IMR-90 (cell line): ENCODE measurements at regions not wholly inside any gene's neighbourhood (a gene's known extent, or its start where the extent isn't known, plus 50 kb on each side); places are given as distances from the start of the nearest gene placed in this dataset.

Source experiments
- ATAC-seq: fragments of 200-7000 bp; cut with Tn5 transposase; 2 replicates; pipeline ENCODE4 v1.9.1; 2020; ENCODE audit warnings: low read depth, mild to moderate bottlenecking, moderate library complexity
- BruUV-seq: library from RNA; stranded (reverse); fragments of 400-500 nt; replicated peaks from 2 replicates; lab custom pipeline; 2021; lab: Mats Ljungman, UMichigan
- CTCF ChIA-PET: fragments of 300-600 bp; formaldehyde crosslinking; extraction: SDS; loops from one replicate; lab custom pipeline; 2021; ENCODE audit warnings: antibody characterized with exemption; lab: Yijun Ruan, JAX
- POLR2A ChIA-PET: fragments of 300-600 bp; sonication (Branson Sonifier 250); formaldehyde crosslinking; loops from one replicate; lab custom pipeline; 2022; ENCODE audit warnings: antibody characterized with exemption; ENCODE audit not compliant: unreplicated experiment; lab: Charles Lee
- DNase-seq: peaks from one replicate; pipeline ENCODE4 v3.0.0; 2013
- H2AFZ ChIP-seq: replicated peaks from 2 replicates; pipeline ENCODE3; 2013; ENCODE audit warnings: low read length, mild to moderate bottlenecking; ENCODE audit not compliant: poor library complexity
- H2AK5ac ChIP-seq: 2 replicates; pipeline ENCODE4 v1.6.1; 2013; ENCODE audit warnings: low read depth, low read length, inconsistent platforms
- H2AK9ac ChIP-seq: replicated peaks from 2 replicates; pipeline ENCODE3; 2013; ENCODE audit warnings: mild to moderate bottlenecking, low read depth, low read length, moderate library complexity; ENCODE audit not compliant: poor library complexity
- H2BK120ac ChIP-seq: 2 replicates; pipeline ENCODE4 v1.6.1; 2013; ENCODE audit warnings: low read depth, low read length, inconsistent platforms
- H2BK15ac ChIP-seq: 3 replicates; pipeline ENCODE4 v1.6.1; 2013; ENCODE audit warnings: low read depth, low read length, inconsistent platforms
- H2BK20ac ChIP-seq: 2 replicates; pipeline ENCODE4 v1.6.1; 2013; ENCODE audit warnings: low read depth, mild to moderate bottlenecking, inconsistent platforms, low read length, moderate library complexity
- H2BK5ac ChIP-seq: 2 replicates; pipeline ENCODE4 v1.6.1; 2013; ENCODE audit warnings: mild to moderate bottlenecking, low read depth, low read length, inconsistent platforms; ENCODE audit not compliant: poor library complexity, severe bottlenecking
- H3K14ac ChIP-seq: replicated peaks from 2 replicates; pipeline ENCODE4 v1.6.1; 2013; ENCODE audit warnings: low read depth, low read length, inconsistent platforms
- H3K18ac ChIP-seq: 2 replicates; pipeline ENCODE4 v1.6.1; 2013; ENCODE audit warnings: low read depth, low read length, control low read depth
- H3K23ac ChIP-seq: 2 replicates; pipeline ENCODE4 v1.6.1; 2013; ENCODE audit warnings: low read depth, low read length, inconsistent platforms
- H3K27ac ChIP-seq: 2 replicates; pipeline ENCODE4 v1.5.1; 2013; ENCODE audit warnings: mild to moderate bottlenecking, control low read depth, low read length; ENCODE audit not compliant: insufficient read depth
- H3K27me3 ChIP-seq: 2 replicates; pipeline ENCODE4 v1.6.1; 2013; ENCODE audit warnings: low read length; ENCODE audit not compliant: control insufficient read depth, insufficient read depth
- H3K36me3 ChIP-seq: 2 replicates; pipeline ENCODE4 v1.6.1; 2013; ENCODE audit warnings: low read length, mixed read lengths; ENCODE audit not compliant: control insufficient read depth, insufficient read depth
- H3K4ac ChIP-seq: 2 replicates; pipeline ENCODE4 v1.6.1; 2013; ENCODE audit warnings: low read depth, low read length, inconsistent platforms
- H3K4me1 ChIP-seq: 2 replicates; pipeline ENCODE4 v1.6.1; 2013; ENCODE audit warnings: low read length, mixed read lengths; ENCODE audit not compliant: control insufficient read depth, insufficient read depth
- H3K4me2 ChIP-seq: 2 replicates; pipeline ENCODE4 v1.6.1; 2013; ENCODE audit warnings: low read depth, mild to moderate bottlenecking, control low read depth, low read length, moderate library complexity
- H3K4me3 ChIP-seq: 2 replicates; pipeline ENCODE4 v1.5.1; 2013; ENCODE audit warnings: low read depth, mild to moderate bottlenecking, control low read depth, low read length, moderate library complexity; ENCODE audit not compliant: insufficient read depth
- H3K56ac ChIP-seq: 2 replicates; pipeline ENCODE4 v1.6.1; 2013; ENCODE audit warnings: low read length, inconsistent platforms; ENCODE audit not compliant: insufficient read depth; ENCODE audit errors: extremely low read depth
- H3K79me1 ChIP-seq, 2 experiments: 2 replicates each; pipeline ENCODE4 v1.6.1; 2013; ENCODE audit warnings: low read length in 2 of 2, inconsistent platforms in 1 of 2, low read depth in 1 of 2
- H3K9ac ChIP-seq: 2 replicates; pipeline ENCODE4 v1.6.1; 2013; ENCODE audit warnings: low read depth, low read length, control low read depth
- H3K9me1 ChIP-seq: 2 replicates; pipeline ENCODE4 v1.6.1; 2013; ENCODE audit warnings: low read length, inconsistent platforms; ENCODE audit not compliant: insufficient read depth
- H3K9me3 ChIP-seq: 2 replicates; pipeline ENCODE4 v1.6.1; 2013; ENCODE audit warnings: low read length; ENCODE audit not compliant: control insufficient read depth, insufficient read depth
- H4K20me1 ChIP-seq: 2 replicates; pipeline ENCODE4 v1.6.1; 2013; ENCODE audit warnings: low read length, inconsistent platforms; ENCODE audit not compliant: insufficient read depth
- H4K5ac ChIP-seq: 2 replicates; pipeline ENCODE4 v1.6.1; 2013; ENCODE audit warnings: mild to moderate bottlenecking, low read depth, low read length, control low read depth
- H4K8ac ChIP-seq, 2 experiments: 2 replicates each; pipeline ENCODE4 v1.6.1; 2013; ENCODE audit warnings: low read depth in 2 of 2, low read length in 2 of 2, control low read depth in 1 of 2, inconsistent platforms in 1 of 2
- H4K91ac ChIP-seq: 2 replicates; pipeline ENCODE4 v1.6.1; 2013; ENCODE audit warnings: low read depth, low read length, inconsistent platforms; ENCODE audit not compliant: insufficient read depth
- BHLHE40 ChIP-seq: fragments of 150-350 bp; IDR thresholded peaks from 2 replicates; pipeline ENCODE4 v1.6.1; 2016; ENCODE audit warnings: mild to moderate bottlenecking, low read depth, low read length
- CHD1 ChIP-seq: IDR thresholded peaks from 2 replicates; pipeline ENCODE4 v1.6.1; 2012; ENCODE audit warnings: low read depth, low read length, improper control_type of control experiment
- RCOR1 ChIP-seq: IDR thresholded peaks from 2 replicates; pipeline ENCODE4 v1.6.1; 2012; ENCODE audit warnings: mild to moderate bottlenecking, low read length, improper control_type of control experiment; ENCODE audit not compliant: insufficient replicate concordance
- USF2 ChIP-seq: fragments of 150-350 bp; IDR thresholded peaks from 2 replicates; pipeline ENCODE4 v1.6.1; 2017; ENCODE audit warnings: mild to moderate bottlenecking, antibody characterized with exemption, low read length, low read depth
- WGBS, 2 experiments: methylation state at CpG; one replicate each; pipeline versions ENCODE4 v1.1.5 to v1.1.7; 2013; ENCODE audit warnings: missing lambda C conversion rate in 2 of 2; ENCODE audit not compliant: insufficient read length in 1 of 2; ENCODE audit errors: extremely low coverage in 2 of 2; 5-methylcytosine and 5-hydroxymethylcytosine counted together
- dilution Hi-C: fragments of 300-500 bp; cut with HindIII; formaldehyde crosslinking; loops from one replicate; pipeline ENCODE4 v1.14.3; 2018; ENCODE audit warnings: low sequenced_read_pairs; ENCODE audit not compliant: unreplicated experiment
- in situ Hi-C: fragments of 300-500 bp; cut with MboI; formaldehyde crosslinking; loops from 3 replicates; pipeline ENCODE4 v1.14.3; 2019; ENCODE audit warnings: low sequenced_read_pairs, inconsistent platforms, mixed read lengths
- intact Hi-C: fragments of 100-400 bp; cut with micrococcal nuclease; formaldehyde crosslinking; loops from 2 replicates; pipeline ENCODE4 v1.10.0; 2022

- Histone ChIP-seq H4K5ac (peak overlapping the region; percentile 12; the same call in 1 of the 2 replicates), H3K27me3 (no peaks in the 10 kb centered on the region), H3K56ac (no peak overlapping the region), H2BK5ac (no peak overlapping the region), H2AK9ac (peak overlapping the region; percentile 44), H3K36me3 (no peaks in the 10 kb centered on the region), H3K4me3 (no peak overlapping the region), H4K91ac (peak overlapping the region; percentile 47; the same call in 1 of the 2 replicates), H2AK5ac (peak overlapping the region; percentile 15; the same call in 1 of the 2 replicates), H3K79me1 (peaks cover 0 to 15% of the 10 kb centered on the region in 2 experiments; a peak in 2 of 4 replicates), H4K20me1 (no peaks in the 10 kb centered on the region), H3K18ac (no peak overlapping the region), H3K27ac (no peak overlapping the region), H3K4me1 (peaks cover 27% of the 10 kb centered on the region), H2BK20ac (peak overlapping the region; percentile 50; the same call in 1 of the 2 replicates), H2AFZ (peak overlapping the region; percentile 7), H4K8ac (no peak overlapping the region), H3K23ac (no peak overlapping the region), H3K9ac (no peak overlapping the region), H3K4ac (peak overlapping the region; percentile 51), H3K14ac (0 out of 2 replicates have a peak overlapping the region, but pooled peaks have one; percentile 7), H3K9me3 (no peaks in the 10 kb centered on the region), H3K9me1 (no peaks in the 10 kb centered on the region), H2BK120ac (peak overlapping the region; percentile 86; the same call in 1 of the 2 replicates), H3K4me2 (no peak overlapping the region), H2BK15ac (peak overlapping the region; percentile 25; the same call in 1 of the 3 replicates)
- DNase-seq (no peak), ATAC-seq (no peak)
- intact Hi-C loops (no loop called here), in situ Hi-C loops (loop anchor here (10.0 kb wide), 1 partner anchor 301 kb away; no protein-coding TSS in a partner anchor), dilution Hi-C loops (no loop called here)
- ChIA-PET POLR2A (no interaction called here), CTCF (no interaction called here)
- TF ChIP-seq BHLHE40 (no peak), RCOR1 (no peak), CHD1 (no peak), USF2 (no peak)
- no TSS peak for BruUV-seq
- 100% methylated on average over 1 of the region's 3 CpGs; no CpG with 5 or more reads in 1 of the 2 experiments for WGBS, 2 experiments
These were observed 158.8 kb upstream of the TBL1XR1 start for GRCh38 chr3:177356113-177356512.
